ENCODE measurements at regions not wholly inside any gene's neighbourhood (a gene's known extent, or its start where the extent isn't known, plus 50 kb on each side); places are given as distances from the start of the nearest gene placed in this dataset.

GRCh38 chr6:14601490-14601889, 483.9 kb downstream of the CD83 start:
- TF ChIP-seq POLR2A (IDR thresholded peaks at IDR 0.05) (no peak), EP300 (IDR thresholded peaks at IDR 0.05) (no peak)
- TF ChIP-seq, protein P1, sequence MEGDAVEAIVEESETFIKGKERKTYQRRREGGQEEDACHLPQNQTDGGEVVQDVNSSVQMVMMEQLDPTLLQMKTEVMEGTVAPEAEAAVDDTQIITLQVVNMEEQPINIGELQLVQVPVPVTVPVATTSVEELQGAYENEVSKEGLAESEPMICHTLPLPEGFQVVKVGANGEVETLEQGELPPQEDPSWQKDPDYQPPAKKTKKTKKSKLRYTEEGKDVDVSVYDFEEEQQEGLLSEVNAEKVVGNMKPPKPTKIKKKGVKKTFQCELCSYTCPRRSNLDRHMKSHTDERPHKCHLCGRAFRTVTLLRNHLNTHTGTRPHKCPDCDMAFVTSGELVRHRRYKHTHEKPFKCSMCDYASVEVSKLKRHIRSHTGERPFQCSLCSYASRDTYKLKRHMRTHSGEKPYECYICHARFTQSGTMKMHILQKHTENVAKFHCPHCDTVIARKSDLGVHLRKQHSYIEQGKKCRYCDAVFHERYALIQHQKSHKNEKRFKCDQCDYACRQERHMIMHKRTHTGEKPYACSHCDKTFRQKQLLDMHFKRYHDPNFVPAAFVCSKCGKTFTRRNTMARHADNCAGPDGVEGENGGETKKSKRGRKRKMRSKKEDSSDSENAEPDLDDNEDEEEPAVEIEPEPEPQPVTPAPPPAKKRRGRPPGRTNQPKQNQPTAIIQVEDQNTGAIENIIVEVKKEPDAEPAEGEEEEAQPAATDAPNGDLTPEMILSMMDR (IDR thresholded peaks at IDR 0.05) = no peak
